ENCODE measurements at regions not wholly inside any gene's neighbourhood (a gene's known extent, or its start where the extent isn't known, plus 50 kb on each side); places are given as distances from the start of the nearest gene placed in this dataset.

DNA sequence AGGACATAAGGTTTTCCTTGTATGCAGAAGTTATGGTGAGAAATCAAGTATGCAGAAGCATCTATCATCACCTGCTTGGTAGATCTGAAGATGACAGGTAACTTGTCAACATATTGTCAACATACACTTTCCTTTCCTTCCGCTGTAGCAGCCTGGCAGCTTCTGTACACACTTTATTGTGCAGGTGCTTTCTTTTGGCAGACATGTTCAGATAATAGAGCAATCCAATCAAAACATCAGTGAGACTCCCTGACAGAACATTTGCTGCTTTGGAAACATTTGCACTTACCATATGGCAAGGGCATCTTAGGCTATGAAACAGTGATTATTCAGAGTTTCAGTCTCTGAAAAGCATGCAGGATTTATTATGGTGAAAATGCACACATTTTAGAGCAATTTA, 161.1 kb upstream of the CDH12 start:
- ChIA-PET CTCF (no interaction called here), POLR2A (ENCODE audit: unreplicated experiment) (interaction anchor here (0.6 kb wide), 1 partner anchor 422 kb away, joined by 3 read pairs; no protein-coding TSS in a partner anchor)
- BruUV-seq (replicated peaks): no TSS peak
- ATAC-seq (no peak), DNase-seq (no peak)
- Histone ChIP-seq H3K79me2 (ENCODE audit: low read length) (no peaks in the 10 kb centered on the region), H3K27me3 (ENCODE audit: low read length) (no peaks in the 10 kb centered on the region), H3K4me3 (ENCODE audit: low read length) (peak overlapping the region; percentile 64; the same call in 1 of the 2 replicates), H3K4me2 (ENCODE audit: low read length) (peak overlapping the region; percentile 83), H4K20me1 (ENCODE audit: low read length) (no peaks in the 10 kb centered on the region), H3K9me3 (ENCODE audit: low read length) (no peaks in the 10 kb centered on the region), H3K27ac (ENCODE audit: low read length) (no peak overlapping the region), H3K36me3 (ENCODE audit: low read depth, low read length) (no peaks in the 10 kb centered on the region), H3K9ac (ENCODE audit: low read length) (no peak overlapping the region; the same call in 1 of the 2 replicates), H3F3A (ENCODE audit: low read length, unreplicated experiment) (no peaks in the 10 kb centered on the region), H2AFZ (ENCODE audit: low read length) (peak overlapping the region; percentile 74; the same call in 1 of the 2 replicates), H3K4me1 (ENCODE audit: insufficient read depth, low read length) (no peaks in the 10 kb centered on the region), H3K9me2 (replicated peaks; ENCODE audit: low read length) (no peaks in the 10 kb centered on the region)
- TF ChIP-seq CTCF (conservative IDR thresholded peaks at IDR 0.05; ENCODE audit: low read depth, low read length): no peak
- intact Hi-C loops (cut with micrococcal nuclease): no loop called here

DNA sequence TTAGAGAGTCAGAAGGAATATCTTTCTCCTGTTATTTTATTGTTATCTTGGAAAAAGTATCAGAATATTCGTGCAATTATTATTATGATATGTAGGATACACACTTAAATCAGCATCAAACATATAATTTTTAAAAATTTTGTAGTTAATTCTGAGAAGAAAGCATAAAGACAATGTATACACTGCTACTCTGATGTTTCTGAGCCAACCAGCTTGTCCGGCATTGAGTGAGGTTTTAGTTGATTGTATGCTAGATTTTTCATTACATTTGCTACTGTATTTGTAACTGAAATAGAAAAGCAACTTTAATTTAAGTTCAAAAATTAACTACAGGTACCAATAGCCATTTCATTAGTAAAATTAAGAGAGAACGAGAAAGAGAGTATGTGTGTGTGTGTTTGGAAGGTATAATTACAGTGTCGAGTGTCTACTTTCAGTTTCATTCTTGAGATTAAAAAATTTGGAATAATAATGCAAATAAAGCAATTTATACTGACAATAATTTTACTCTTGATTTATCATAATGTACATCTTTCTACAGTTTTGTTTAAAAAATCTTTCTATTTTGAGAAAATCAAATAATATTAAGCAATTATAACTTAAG, 160.4 kb upstream of the CDH12 start:
- Histone ChIP-seq H3K27me3 (ENCODE audit: low read length) (no peaks in the 10 kb centered on the region), H3K79me2 (ENCODE audit: low read length) (no peaks in the 10 kb centered on the region), H3K4me3 (ENCODE audit: low read length) (peak overlapping the region; percentile 64), H3K4me2 (ENCODE audit: low read length) (peak overlapping the region; percentile 83), H3K36me3 (ENCODE audit: low read depth, low read length) (no peaks in the 10 kb centered on the region), H3K9me3 (ENCODE audit: low read length) (no peaks in the 10 kb centered on the region), H3K9ac (ENCODE audit: low read length) (peak overlapping the region; percentile 27; the same call in 1 of the 2 replicates), H4K20me1 (ENCODE audit: low read length) (no peaks in the 10 kb centered on the region), H3F3A (ENCODE audit: low read length, unreplicated experiment) (no peaks in the 10 kb centered on the region), H3K27ac (ENCODE audit: low read length) (no peak overlapping the region), H2AFZ (ENCODE audit: low read length) (peak overlapping the region; percentile 74), H3K9me2 (replicated peaks; ENCODE audit: low read length) (no peaks in the 10 kb centered on the region), H3K4me1 (ENCODE audit: insufficient read depth, low read length) (no peaks in the 10 kb centered on the region)
- intact Hi-C loops (cut with micrococcal nuclease): no loop called here
- DNase-seq (no peak), ATAC-seq (no peak)
- BruUV-seq (replicated peaks): no TSS peak
- TF ChIP-seq CTCF (conservative IDR thresholded peaks at IDR 0.05; ENCODE audit: low read depth, low read length) (no peak), EZH2 (IDR thresholded peaks at IDR 0.05; ENCODE audit: low read length, unreplicated experiment) (no peak), EZH2phosphoT487 (IDR thresholded peaks at IDR 0.05; ENCODE audit: borderline replicate concordance, low read length) (no peak)
- ChIA-PET CTCF (no interaction called here), POLR2A (ENCODE audit: unreplicated experiment) (interaction anchor here (0.6 kb wide), 1 partner anchor 423 kb away, joined by 3 read pairs; no protein-coding TSS in a partner anchor)

- Histone ChIP-seq H3K4me2 (ENCODE audit: low read length) (peak overlapping the region; percentile 83), H3K9me2 (replicated peaks; ENCODE audit: low read length) (no peaks in the 10 kb centered on the region), H3K4me3 (ENCODE audit: low read length) (peak overlapping the region; percentile 64), H3K79me2 (ENCODE audit: low read length) (no peaks in the 10 kb centered on the region), H3K36me3 (ENCODE audit: low read depth, low read length) (no peaks in the 10 kb centered on the region), H3F3A (ENCODE audit: low read length, unreplicated experiment) (no peaks in the 10 kb centered on the region), H3K4me1 (ENCODE audit: insufficient read depth, low read length) (no peaks in the 10 kb centered on the region), H3K9me3 (ENCODE audit: low read length) (no peaks in the 10 kb centered on the region), H4K20me1 (ENCODE audit: low read length) (no peaks in the 10 kb centered on the region), H3K27ac (ENCODE audit: low read length) (no peak overlapping the region), H2AFZ (ENCODE audit: low read length) (peak overlapping the region; percentile 74), H3K9ac (ENCODE audit: low read length) (peak overlapping the region; percentile 4; the same call in 1 of the 2 replicates), H3K27me3 (ENCODE audit: low read length) (no peaks in the 10 kb centered on the region)
- ChIA-PET POLR2A (ENCODE audit: unreplicated experiment) (interaction anchor here (0.6 kb wide), 1 partner anchor 369 kb away, joined by 3 read pairs; no protein-coding TSS in a partner anchor), CTCF (no interaction called here)
- no peak for DNase-seq
- BruUV-seq (replicated peaks): no TSS peak
- intact Hi-C loops (cut with micrococcal nuclease): no loop called here
- TF ChIP-seq EZH2 (IDR thresholded peaks at IDR 0.05; ENCODE audit: low read length, unreplicated experiment) (no peak), CTCF (conservative IDR thresholded peaks at IDR 0.05; ENCODE audit: low read depth, low read length) (no peak), EZH2phosphoT487 (IDR thresholded peaks at IDR 0.05; ENCODE audit: borderline replicate concordance, low read length) (no peak)
- no peak for ATAC-seq
These were observed 159.7 kb upstream of the CDH12 start for GRCh38 chr5:23012842-23013241.

Measured in PC-3 (cell line).